ENCODE measurements at regions not wholly inside any gene's neighbourhood (a gene's known extent, or its start where the extent isn't known, plus 50 kb on each side); places are given as distances from the start of the nearest gene placed in this dataset.

GRCh38 chr2:122739732-122740593 is 984.5 kb downstream of the TSN start:
- no peaks in the 10 kb centered on the region for H3K36me3 ChIP-seq (ENCODE audit: control insufficient read depth, low read length)
- no peak overlapping the region for H3K4me3 ChIP-seq (ENCODE audit: low read length)
- no peaks in the 10 kb centered on the region for H3K79me2 ChIP-seq (ENCODE audit: control insufficient read depth, low read length)
- no peaks in the 10 kb centered on the region for H4K20me1 ChIP-seq (ENCODE audit: control insufficient read depth, insufficient read depth, low read depth, low read length)
- no peaks in the 10 kb centered on the region for H3K9me2 ChIP-seq (replicated peaks; ENCODE audit: control insufficient read depth, low read length)
- no peaks in the 10 kb centered on the region for H3F3A ChIP-seq (ENCODE audit: control insufficient read depth, insufficient read depth)
- H3K4me2 ChIP-seq (ENCODE audit: low read length), result no peak overlapping the region
- no peak for TF ChIP-seq EZH2phosphoT487 (IDR thresholded peaks at IDR 0.05; ENCODE audit: borderline replicate concordance, low read length)
- no peaks in the 10 kb centered on the region for H3K9me3 ChIP-seq (ENCODE audit: control insufficient read depth, insufficient read depth, low read length)
- H3K27ac ChIP-seq (ENCODE audit: low read depth, low read length), result no peak overlapping the region
- H3K4me1 ChIP-seq (ENCODE audit: control insufficient read depth, low read length), result no peaks in the 10 kb centered on the region
- no peaks in the 10 kb centered on the region for H3K27me3 ChIP-seq (ENCODE audit: control insufficient read depth, low read length)

- Histone ChIP-seq H3K4me1 (ENCODE audit: control insufficient read depth, low read length) (no peaks in the 10 kb centered on the region), H3K4me2 (ENCODE audit: low read length) (no peak overlapping the region), H3F3A (ENCODE audit: control insufficient read depth, insufficient read depth) (no peaks in the 10 kb centered on the region), H3K9me3 (ENCODE audit: control insufficient read depth, insufficient read depth, low read length) (no peaks in the 10 kb centered on the region), H3K4me3 (ENCODE audit: low read length) (no peak overlapping the region), H3K36me3 (ENCODE audit: control insufficient read depth, low read length) (no peaks in the 10 kb centered on the region), H3K27ac (ENCODE audit: low read depth, low read length) (no peak overlapping the region), H3K9me2 (replicated peaks; ENCODE audit: control insufficient read depth, low read length) (no peaks in the 10 kb centered on the region), H4K20me1 (ENCODE audit: control insufficient read depth, insufficient read depth, low read depth, low read length) (no peaks in the 10 kb centered on the region), H3K79me2 (ENCODE audit: control insufficient read depth, low read length) (no peaks in the 10 kb centered on the region), H3K27me3 (ENCODE audit: control insufficient read depth, low read length) (no peaks in the 10 kb centered on the region)
- no peak for TF ChIP-seq EZH2phosphoT487 (IDR thresholded peaks at IDR 0.05; ENCODE audit: borderline replicate concordance, low read length)
Measured at GRCh38 chr2:122740594-122740948, 985.1 kb downstream of the TSN start.

GRCh38 chr2:122741403-122741802 is 986.0 kb downstream of the TSN start:
- H3F3A ChIP-seq (ENCODE audit: control insufficient read depth, insufficient read depth), result no peaks in the 10 kb centered on the region
- H3K9me2 ChIP-seq (replicated peaks; ENCODE audit: control insufficient read depth, low read length), result no peaks in the 10 kb centered on the region
- H3K27ac ChIP-seq (ENCODE audit: low read depth, low read length), result no peak overlapping the region
- H3K36me3 ChIP-seq (ENCODE audit: control insufficient read depth, low read length), result no peaks in the 10 kb centered on the region
- no peaks in the 10 kb centered on the region for H3K4me1 ChIP-seq (ENCODE audit: control insufficient read depth, low read length)
- H4K20me1 ChIP-seq (ENCODE audit: control insufficient read depth, insufficient read depth, low read depth, low read length), result no peaks in the 10 kb centered on the region
- no peaks in the 10 kb centered on the region for H3K27me3 ChIP-seq (ENCODE audit: control insufficient read depth, low read length)
- H3K9me3 ChIP-seq (ENCODE audit: control insufficient read depth, insufficient read depth, low read length), result no peaks in the 10 kb centered on the region
- TF ChIP-seq CTCF (IDR thresholded peaks at IDR 0.05; ENCODE audit: low read depth, low read length, poor library complexity, severe bottlenecking) (no peak), EZH2phosphoT487 (IDR thresholded peaks at IDR 0.05; ENCODE audit: borderline replicate concordance, low read length) (no peak)
- no peak overlapping the region for H3K4me2 ChIP-seq (ENCODE audit: low read length)
- no peaks in the 10 kb centered on the region for H3K79me2 ChIP-seq (ENCODE audit: control insufficient read depth, low read length)
- H3K4me3 ChIP-seq (ENCODE audit: low read length), result no peak overlapping the region

- TF ChIP-seq CTCF (IDR thresholded peaks at IDR 0.05; ENCODE audit: low read depth, low read length, poor library complexity, severe bottlenecking) (no peak), EZH2phosphoT487 (IDR thresholded peaks at IDR 0.05; ENCODE audit: borderline replicate concordance, low read length) (no peak)
- Histone ChIP-seq H3K9me3 (ENCODE audit: control insufficient read depth, insufficient read depth, low read length) (no peaks in the 10 kb centered on the region), H3K27me3 (ENCODE audit: control insufficient read depth, low read length) (no peaks in the 10 kb centered on the region), H4K20me1 (ENCODE audit: control insufficient read depth, insufficient read depth, low read depth, low read length) (no peaks in the 10 kb centered on the region), H3K4me1 (ENCODE audit: control insufficient read depth, low read length) (no peaks in the 10 kb centered on the region), H3K9me2 (replicated peaks; ENCODE audit: control insufficient read depth, low read length) (no peaks in the 10 kb centered on the region; the same call in 1 of the 2 replicates), H3K36me3 (ENCODE audit: control insufficient read depth, low read length) (no peaks in the 10 kb centered on the region), H3K4me2 (ENCODE audit: low read length) (no peak overlapping the region), H3K4me3 (ENCODE audit: low read length) (no peak overlapping the region), H3K79me2 (ENCODE audit: control insufficient read depth, low read length) (no peaks in the 10 kb centered on the region), H3K27ac (ENCODE audit: low read depth, low read length) (no peak overlapping the region), H3F3A (ENCODE audit: control insufficient read depth, insufficient read depth) (no peaks in the 10 kb centered on the region)
Measured at GRCh38 chr2:122743021-122743675, 987.7 kb downstream of the TSN start.
